SHP77 treated with DMSO at 0.1 percent for 48 hours (cell line): ENCODE measurements at regions not wholly inside any gene's neighbourhood (a gene's known extent, or its start where the extent isn't known, plus 50 kb on each side); places are given as distances from the start of the nearest gene placed in this dataset.
"Not testable (repeated sequence)": the region's sequence is repeated elsewhere in the genome, so short reads cannot be mapped to it uniquely, and the experiment has no call there.

ENCODE experiments used
- DNase-seq: peaks from one replicate; lab custom pipeline; 2025; lab: John Stamatoyannopoulos, UW

- DNase-seq: no peak
These were observed 722.2 kb downstream of the MATN1 start for GRCh38 chr1:30001011-30001731.

DNA sequence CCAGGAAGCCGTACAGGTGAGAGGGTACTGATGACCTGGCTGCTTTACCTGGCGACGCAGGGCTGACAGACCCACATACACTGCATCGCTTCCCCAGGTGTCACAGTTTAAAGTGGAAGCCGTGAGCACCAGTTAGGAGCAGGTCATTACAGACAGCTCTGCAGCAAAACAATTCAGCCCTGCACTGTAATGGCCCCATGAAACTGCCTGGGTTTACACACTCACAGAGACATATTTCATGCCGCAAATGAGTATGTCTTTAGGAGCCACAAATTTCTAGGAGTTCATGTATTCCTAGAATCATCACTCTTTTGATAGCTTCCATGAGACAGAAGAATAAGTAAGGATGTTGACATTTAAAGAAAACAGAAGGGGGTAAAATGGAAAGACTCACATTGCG is 723.1 kb downstream of the MATN1 start:
- no peak for DNase-seq

- DNase-seq: no peak
These were observed 723.8 kb downstream of the MATN1 start for GRCh38 chr1:29999595-29999994.

- DNase-seq: no peak
These were observed 724.7 kb downstream of the MATN1 start for GRCh38 chr1:29998686-29999085.

- DNase-seq: not testable (repeated sequence)
These were observed 725.6 kb downstream of the MATN1 start for GRCh38 chr1:29997818-29998217.

GRCh38 chr1:29993950-29994349 is 729.4 kb downstream of the MATN1 start:
- no peak for DNase-seq

- DNase-seq: no peak
These were observed 731.6 kb downstream of the MATN1 start for GRCh38 chr1:29991815-29992214.

DNA sequence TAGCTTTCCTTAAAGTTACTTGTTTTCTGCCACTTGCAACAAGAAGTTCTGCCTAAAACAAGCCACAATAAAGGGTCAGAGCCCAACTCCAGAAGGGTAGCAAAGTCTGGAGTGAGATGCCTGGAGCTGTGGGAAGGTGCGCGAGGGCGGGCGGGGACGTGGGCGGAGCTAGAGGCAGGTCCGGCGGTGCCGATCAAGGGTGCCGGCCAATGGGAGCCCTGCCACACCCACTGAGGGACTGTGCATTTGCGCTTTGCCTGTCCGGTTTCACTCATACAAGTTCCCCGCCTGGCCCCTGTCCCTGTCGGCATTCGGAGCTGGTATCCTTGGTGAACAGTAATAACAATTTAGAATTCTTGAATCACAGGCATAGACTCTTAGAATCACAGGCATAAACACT is 732.4 kb downstream of the MATN1 start:
- no peak for DNase-seq

DNA sequence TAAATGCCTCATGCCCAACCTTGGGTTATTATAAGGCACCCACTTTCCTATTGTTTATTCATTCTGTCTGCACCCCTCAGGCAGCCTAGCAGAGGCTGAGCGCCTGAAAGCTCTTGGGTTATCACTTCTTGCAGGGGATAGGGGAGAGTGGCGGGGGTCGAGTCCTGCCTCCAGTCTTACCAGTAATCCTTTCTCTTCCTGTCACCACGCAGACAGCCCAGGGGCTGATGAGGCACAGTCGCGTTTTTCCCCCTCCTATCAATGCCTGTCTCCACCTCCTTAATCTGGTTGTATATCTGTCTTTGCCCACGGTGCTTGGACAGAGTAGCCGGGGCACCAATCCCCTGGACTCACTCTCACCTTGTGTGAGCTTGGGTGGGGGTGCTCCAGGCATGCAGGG is 733.1 kb downstream of the MATN1 start:
- DNase-seq: no peak

DNA sequence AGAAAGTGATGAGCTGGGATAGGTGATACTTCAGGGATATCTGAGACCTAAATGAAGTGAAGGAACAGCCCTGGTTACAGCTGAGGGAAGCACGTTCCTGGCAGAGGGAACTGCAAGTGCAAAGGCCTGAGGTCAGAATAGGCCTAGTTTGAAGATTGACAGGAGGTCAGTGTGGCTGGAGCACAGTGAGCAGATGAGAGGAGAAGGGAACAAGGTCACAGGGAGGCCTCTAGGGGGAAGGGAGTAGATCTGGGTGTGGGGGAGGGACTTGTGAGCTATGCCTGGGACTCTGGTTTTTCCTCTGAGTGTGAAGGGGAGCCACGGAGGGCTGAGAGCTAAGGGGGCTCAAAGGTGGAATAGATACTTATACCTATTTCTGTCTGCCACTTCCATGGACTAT is 736.4 kb downstream of the MATN1 start:
- DNase-seq: no peak

DNA sequence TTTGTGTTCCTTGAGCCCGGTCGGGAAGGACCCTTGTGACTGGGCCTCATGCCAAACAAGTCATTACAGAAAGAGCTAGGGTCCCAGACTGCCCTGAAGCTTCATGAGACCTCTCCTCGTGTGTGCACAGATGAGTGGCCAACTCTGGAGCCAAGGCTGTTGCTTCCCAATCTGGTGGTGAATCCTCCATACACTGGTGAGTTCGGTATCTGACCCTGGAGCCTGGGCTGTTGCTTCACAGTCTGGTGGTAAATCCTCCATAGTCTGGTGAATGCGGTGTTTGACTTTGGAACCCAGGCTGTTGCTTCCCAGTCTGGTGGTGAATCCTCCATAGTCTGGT is 737.8 kb downstream of the MATN1 start:
- DNase-seq: no peak

GRCh38 chr1:29984862-29985605 is 738.4 kb downstream of the MATN1 start:
- DNase-seq: no peak

DNA sequence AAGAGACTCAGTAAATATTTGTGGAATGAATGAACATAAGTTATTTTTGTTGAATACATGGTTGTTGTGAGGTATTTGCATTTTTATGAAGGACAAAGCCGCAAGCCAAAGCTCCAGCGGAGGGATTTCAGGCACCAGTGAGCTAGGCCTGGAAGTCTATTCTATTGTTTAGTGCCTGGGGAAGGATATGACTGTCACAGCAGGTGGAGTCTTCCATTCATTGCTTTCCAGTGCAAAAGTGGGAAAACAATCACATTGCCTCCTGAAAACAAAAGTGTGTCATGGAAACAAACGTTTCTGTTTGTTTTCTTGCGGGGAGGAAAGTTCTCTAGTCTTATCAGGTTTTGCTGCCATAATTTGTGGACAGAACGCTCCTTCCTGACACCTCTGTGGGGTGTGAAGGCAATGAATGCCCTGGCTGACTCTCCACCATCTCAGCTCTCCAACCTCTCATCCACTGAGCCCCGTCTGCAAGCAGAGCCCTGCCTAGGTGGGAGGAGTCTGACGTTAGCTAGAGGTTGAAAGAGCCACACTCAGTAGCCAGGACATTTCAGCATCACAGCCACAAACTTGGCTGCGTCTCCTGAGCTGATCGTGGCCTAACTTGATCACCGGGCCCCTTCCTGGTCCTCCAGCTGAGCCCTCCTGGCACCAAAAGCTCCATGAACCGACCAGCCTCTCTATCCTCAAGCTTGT is 739.1 kb downstream of the MATN1 start:
- DNase-seq: no peak

DNA sequence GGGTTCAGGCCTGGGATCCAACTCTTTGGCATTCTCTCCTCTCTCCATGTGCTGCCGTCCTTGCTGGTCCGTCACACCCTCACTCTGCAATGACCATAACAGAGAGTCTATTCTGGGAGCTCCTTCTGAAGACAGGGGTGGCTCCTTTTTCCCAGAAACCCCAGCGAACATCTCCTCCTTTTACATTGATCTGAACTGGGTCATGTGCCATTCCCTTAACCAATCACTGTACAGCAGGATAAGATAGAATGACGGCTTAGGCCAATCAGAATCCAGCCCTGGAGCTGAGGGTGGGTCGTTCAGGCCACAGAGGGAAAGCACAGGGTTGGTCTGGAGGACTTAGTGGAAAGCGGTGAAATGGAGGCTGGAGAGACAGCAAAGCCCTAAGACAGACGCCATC is 740.1 kb downstream of the MATN1 start:
- no peak for DNase-seq

DNA sequence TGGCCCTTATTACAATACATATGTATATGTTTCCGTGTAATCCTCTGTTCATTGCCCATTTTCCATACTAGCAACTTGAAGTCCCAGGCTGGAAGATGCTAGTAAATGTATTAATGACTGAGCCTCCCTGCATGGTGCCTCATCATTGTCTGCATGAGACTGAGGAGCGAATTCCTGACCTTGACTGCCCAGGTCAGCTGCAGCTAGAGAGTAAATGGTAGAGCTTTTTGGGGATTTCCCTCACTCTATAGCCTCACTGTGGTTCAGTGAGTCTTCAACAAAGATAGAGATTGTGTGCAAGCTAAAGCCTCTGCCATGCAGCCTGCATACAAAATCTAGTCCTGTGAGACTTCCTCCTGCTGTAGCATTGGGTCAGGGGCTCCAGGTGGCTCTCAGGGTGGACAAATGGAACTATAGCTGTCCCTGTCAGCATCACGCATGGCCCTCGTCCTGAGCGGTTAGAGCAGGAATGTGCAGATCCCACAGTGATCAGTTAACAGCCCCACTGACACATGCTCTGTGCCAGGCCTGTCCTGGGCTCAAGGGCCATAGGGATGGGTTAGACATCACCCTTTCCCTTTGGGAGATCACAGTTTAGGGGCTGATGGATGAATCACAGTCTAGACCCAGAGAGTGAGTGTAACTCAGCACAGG is 741.7 kb downstream of the MATN1 start:
- DNase-seq: no peak

- no peak for DNase-seq
These were observed 741.2 kb downstream of the PTPRU start for GRCh38 chr1:29977550-29977949.

DNA sequence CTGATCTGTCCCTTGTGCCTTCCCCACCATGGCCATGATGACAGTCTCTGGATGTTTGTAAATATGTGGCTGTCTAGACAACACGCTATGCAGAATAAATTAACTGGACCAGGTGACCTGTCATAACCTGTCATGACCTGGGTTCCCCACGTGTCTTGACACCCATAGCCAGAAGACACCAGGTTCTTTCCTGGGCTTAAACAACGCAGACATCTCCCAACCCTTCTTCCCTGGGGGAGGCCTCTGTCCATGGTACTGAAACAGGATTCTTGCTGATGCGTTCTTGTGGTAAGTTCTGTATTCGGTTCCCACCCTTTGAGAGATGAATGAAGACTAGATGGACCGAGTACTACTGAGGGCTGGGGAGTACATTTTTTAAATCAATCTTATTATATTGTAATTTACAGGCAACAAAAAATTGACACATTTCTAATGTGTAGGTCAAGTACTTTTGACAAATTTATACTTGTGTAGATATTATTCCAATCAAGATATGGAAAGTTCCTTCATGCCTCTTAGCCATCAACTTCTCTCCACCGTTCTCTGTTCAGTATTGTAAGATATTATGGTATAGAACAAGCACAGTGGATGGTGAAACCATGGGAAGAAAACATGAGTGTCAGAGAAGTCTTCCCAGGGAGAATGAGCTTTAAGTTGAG is 738.8 kb downstream of the PTPRU start:
- no peak for DNase-seq

DNA sequence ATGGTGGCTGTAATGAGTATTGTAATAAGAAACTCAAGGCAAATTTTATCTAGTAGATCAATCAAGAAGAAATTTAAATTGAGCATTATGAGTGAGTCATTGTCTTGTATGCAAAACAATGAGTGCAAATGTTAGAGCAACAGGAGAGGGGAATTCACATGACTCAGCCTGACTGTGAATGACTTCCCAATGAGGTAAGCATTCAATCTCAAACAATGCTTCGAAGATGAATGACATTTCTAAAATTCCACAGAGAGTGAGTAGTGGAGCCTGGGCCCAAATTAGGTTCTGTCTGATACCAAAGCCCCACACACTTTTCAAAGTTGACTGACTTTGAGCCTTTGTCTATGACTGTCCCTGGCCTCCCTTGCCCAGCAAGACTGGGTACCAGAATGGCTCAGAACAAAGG is 738.0 kb downstream of the PTPRU start:
- DNase-seq: no peak

DNA sequence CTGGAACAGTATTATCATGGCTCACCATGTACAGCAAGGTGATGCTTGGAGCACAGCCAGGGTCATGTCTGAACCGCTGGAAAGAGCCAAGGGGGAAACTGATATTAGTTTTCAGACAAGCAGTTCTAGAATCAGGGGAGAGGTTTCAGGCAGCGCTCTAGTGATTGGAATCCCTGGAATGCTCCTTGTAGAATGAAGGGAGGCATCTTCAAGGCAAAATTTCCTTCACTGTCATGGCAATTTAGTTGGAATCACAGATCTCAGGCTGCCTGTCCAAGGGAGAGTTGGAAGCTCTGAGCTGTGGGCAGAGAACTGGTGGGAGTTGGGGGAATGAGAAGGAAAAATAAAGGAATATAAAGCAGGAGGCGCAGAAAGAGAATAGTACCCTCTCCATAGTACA is 737.1 kb downstream of the PTPRU start:
- no peak for DNase-seq

DNA sequence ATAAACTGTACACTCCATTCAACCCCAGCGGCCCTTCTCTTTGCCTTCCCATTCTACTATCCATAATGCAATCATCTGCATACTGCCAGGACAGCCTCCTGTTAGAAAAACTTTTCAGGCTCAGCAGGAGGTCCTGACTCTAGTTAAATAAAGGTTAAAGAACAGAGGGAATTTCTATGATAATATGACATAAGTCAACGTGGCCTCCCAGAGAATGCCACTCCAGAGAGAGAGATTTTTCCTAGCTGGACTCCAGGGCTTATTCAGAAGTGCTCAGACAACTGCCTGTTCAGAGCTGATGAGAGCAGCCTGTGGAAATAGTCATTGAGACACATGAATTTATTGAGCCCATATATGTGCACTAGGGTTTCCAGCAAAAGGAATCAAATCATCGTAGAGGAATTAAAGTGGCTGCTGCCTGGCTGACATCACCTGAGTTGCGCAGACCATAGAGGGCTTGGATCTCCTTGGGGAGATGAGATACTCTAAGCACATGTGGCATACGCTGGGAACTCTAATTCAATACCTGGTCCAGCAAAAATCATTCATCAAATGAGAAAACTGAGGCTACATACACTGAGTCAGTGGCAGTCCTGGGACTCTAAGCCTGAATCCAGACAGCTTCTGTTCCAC is 736.2 kb downstream of the PTPRU start:
- DNase-seq: no peak

GRCh38 chr1:29971703-29972102 is 735.4 kb downstream of the PTPRU start:
- DNase-seq: no peak
